Smooth muscle cell (in vitro differentiated cells): ENCODE measurements at regions not wholly inside any gene's neighbourhood (a gene's known extent, or its start where the extent isn't known, plus 50 kb on each side); places are given as distances from the start of the nearest gene placed in this dataset.

Source experiments
- DNase-seq: peaks from one replicate; lab custom pipeline; 2025; ENCODE audit not compliant: unreplicated experiment; lab: John Stamatoyannopoulos, UW
- H2AFZ ChIP-seq: fragments of 200-600 bp; sonication (generic); 2 replicates; pipeline ENCODE4 v1.6.0; 2016; ENCODE audit warnings: antibody characterized with exemption, low read depth, mild to moderate bottlenecking
- H3F3A ChIP-seq: fragments of 200-600 bp; sonication (generic); 2 replicates; pipeline ENCODE4 v1.6.0; 2017; ENCODE audit warnings: antibody characterized with exemption, low read depth
- H3K27ac ChIP-seq: fragments of 200-600 bp; sonication (generic); 2 replicates; pipeline ENCODE4 v1.5.1; 2016; ENCODE audit warnings: low read depth, mild to moderate bottlenecking
- H3K27me3 ChIP-seq: fragments of 200-600 bp; sonication (generic); 2 replicates; pipeline ENCODE4 v1.6.1; 2016; ENCODE audit warnings: low read depth, mild to moderate bottlenecking
- H3K36me3 ChIP-seq: fragments of 200-600 bp; sonication (generic); 2 replicates; pipeline ENCODE4 v1.5.1; 2016; ENCODE audit warnings: low read depth
- H3K4me1 ChIP-seq: fragments of 200-600 bp; sonication (generic); 2 replicates; pipeline ENCODE4 v1.5.1; 2016; ENCODE audit warnings: low read depth
- H3K4me2 ChIP-seq: fragments of 200-600 bp; sonication (generic); 2 replicates; pipeline ENCODE4 v1.6.0; 2016; ENCODE audit warnings: mild to moderate bottlenecking
- H3K4me3 ChIP-seq: fragments of 200-600 bp; sonication (generic); 2 replicates; pipeline ENCODE4 v1.5.1; 2016; ENCODE audit warnings: mild to moderate bottlenecking
- H3K79me2 ChIP-seq: fragments of 200-600 bp; sonication (generic); 2 replicates; pipeline ENCODE4 v1.6.0; 2016; ENCODE audit warnings: low read depth, mild to moderate bottlenecking
- H3K9ac ChIP-seq: fragments of 200-600 bp; sonication (generic); 2 replicates; pipeline ENCODE4 v1.6.0; 2016; ENCODE audit warnings: low read depth
- H3K9me3 ChIP-seq: fragments of 200-600 bp; sonication (generic); replicated peaks from 2 replicates; pipeline ENCODE4 v1.5.1; 2016; ENCODE audit warnings: low read depth
- H4K20me1 ChIP-seq: fragments of 200-600 bp; sonication (generic); 2 replicates; pipeline ENCODE4 v1.6.0; 2016; ENCODE audit warnings: low read depth
- WGBS: methylation state at CpG from one replicate; pipeline ENCODE4 v1.1.7; 2016; ENCODE audit warnings: low lambda C conversion rate; 5-methylcytosine and 5-hydroxymethylcytosine counted together
- TF ChIP-seq, protein P1 (sequence below): fragments of 200-600 bp; sonication (generic); IDR thresholded peaks from 2 replicates; pipeline ENCODE4 v1.5.1; 2017; ENCODE audit warnings: borderline replicate concordance, mild to moderate bottlenecking, antibody characterized with exemption; ENCODE audit not compliant: insufficient read depth, poor library complexity, severe bottlenecking

DNA sequence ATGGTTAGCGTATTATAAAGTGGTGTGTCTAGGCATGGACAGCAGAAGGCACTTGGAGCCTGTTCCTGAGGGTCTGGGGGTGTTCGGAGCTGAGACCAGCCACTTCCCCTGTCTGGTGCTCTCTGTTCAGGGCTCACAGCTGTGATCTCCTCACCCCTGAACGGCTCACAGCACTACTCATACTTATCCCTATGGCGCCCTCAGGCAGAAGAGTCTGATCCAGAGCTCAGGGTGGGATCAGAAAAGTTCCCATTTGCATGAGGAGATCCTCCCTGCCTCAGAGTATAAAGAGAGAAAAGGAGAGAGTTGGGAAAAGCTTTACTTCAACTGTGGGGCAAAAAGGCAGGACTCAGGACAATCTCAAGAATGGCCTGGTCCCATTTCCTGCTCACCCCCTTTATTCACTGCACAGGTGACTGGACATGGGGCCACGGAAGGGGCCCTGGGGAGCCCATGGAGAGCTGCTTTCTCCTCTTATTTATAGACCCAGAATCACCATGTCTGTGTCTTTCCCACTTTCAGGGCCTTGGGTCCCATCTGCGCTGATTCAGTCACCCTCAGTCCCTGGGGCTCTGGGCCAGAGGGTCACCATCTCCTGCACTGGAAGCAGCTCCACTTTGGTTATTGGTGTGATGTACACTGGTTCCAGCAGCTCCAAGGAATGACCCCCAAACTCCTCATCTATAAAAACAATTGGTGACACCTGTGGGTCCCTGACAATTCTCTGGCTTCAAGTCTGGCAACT, 97.0 kb upstream of the TOP3B start:
- H3K4me2 ChIP-seq: no peak overlapping the region
- H3K27ac ChIP-seq: no peak overlapping the region
- no peaks in the 10 kb centered on the region for H3K79me2 ChIP-seq
- H3K36me3 ChIP-seq: no peaks in the 10 kb centered on the region
- TF ChIP-seq, protein P1, sequence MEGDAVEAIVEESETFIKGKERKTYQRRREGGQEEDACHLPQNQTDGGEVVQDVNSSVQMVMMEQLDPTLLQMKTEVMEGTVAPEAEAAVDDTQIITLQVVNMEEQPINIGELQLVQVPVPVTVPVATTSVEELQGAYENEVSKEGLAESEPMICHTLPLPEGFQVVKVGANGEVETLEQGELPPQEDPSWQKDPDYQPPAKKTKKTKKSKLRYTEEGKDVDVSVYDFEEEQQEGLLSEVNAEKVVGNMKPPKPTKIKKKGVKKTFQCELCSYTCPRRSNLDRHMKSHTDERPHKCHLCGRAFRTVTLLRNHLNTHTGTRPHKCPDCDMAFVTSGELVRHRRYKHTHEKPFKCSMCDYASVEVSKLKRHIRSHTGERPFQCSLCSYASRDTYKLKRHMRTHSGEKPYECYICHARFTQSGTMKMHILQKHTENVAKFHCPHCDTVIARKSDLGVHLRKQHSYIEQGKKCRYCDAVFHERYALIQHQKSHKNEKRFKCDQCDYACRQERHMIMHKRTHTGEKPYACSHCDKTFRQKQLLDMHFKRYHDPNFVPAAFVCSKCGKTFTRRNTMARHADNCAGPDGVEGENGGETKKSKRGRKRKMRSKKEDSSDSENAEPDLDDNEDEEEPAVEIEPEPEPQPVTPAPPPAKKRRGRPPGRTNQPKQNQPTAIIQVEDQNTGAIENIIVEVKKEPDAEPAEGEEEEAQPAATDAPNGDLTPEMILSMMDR: no peak
- H2AFZ ChIP-seq: no peak overlapping the region
- DNase-seq: no peak
- no peaks in the 10 kb centered on the region for H3K4me1 ChIP-seq
- H4K20me1 ChIP-seq: no peaks in the 10 kb centered on the region
- no peak overlapping the region for H3K9ac ChIP-seq
- H3K4me3 ChIP-seq: no peak overlapping the region
- H3K27me3 ChIP-seq: peaks cover 59% of the 10 kb centered on the region
- WGBS: 70% methylated on average over 6 of the region's 6 CpGs
- no peaks in the 10 kb centered on the region for H3K9me3 ChIP-seq
- H3F3A ChIP-seq: no peaks in the 10 kb centered on the region

DNA sequence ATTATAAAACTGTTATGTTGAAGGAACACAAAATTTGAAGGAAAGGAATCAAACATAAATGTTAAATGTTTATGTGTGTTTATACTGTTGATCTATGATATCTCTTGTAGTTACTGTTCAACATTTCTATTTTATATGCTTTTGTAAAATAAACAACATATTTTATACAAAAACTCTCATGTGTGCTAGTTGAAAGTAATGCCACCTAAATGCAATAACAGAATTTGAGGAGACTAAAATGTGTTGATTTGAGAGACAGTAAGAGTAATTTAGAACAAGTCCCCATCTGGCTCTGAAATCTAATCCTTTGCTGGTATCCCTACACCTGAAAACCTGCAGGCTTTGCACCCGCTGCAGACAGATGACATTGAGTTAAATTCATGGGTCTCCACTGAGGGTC, 95.7 kb upstream of the TOP3B start:
- WGBS: 0% methylated on average over 1 of the region's 1 CpG
- H4K20me1 ChIP-seq: no peaks in the 10 kb centered on the region

DNA sequence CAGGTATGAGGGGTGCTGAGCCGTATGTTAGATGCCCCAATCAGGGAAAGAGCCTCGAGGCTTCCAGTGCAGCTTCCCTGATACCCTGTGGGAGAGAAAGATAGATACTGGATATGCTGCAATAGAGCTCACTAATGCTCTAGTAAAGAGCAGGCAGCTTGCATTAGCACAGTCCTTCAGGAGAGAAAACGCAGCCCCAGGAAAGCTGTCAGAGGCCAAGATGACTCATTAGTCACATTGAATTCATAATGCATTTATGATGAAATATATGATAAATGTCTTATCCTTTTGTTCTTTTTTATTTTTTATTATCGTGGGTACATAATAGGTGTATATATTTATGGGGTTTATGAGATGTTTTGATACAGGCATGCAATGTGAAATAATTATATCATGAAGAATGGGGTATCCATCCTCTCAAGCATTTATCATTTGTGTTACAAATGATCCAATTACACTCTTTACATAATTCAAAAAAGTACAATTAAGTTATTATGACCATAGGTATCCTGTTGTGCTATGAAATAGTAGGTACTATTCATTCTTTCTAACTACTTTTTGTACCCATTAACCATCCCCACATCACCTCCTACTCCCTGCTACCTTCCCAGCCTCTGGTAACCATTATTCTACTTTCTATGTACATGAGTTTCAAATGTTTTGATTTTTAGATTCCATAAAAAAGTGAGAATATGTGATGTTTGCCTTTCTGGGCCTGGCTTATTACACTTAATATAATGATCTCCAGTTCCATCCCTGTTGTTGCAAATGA, 94.5 kb upstream of the TOP3B start:
- DNase-seq: no peak
- 54% methylated on average over 4 of the region's 4 CpGs for WGBS

More for the DNA sequence above, 95.7 kb upstream of the TOP3B start:
- no peak for DNase-seq
- Histone ChIP-seq H3F3A (no peaks in the 10 kb centered on the region), H3K9ac (no peak overlapping the region), H3K27ac (no peak overlapping the region), H3K4me3 (no peak overlapping the region), H3K27me3 (peaks cover 54% of the 10 kb centered on the region), H3K9me3 (no peaks in the 10 kb centered on the region), H3K79me2 (no peaks in the 10 kb centered on the region), H3K4me1 (no peaks in the 10 kb centered on the region), H3K36me3 (no peaks in the 10 kb centered on the region), H3K4me2 (no peak overlapping the region), H2AFZ (no peak overlapping the region)
- TF ChIP-seq, protein P1: no peak

More for the DNA sequence above, 94.5 kb upstream of the TOP3B start:
- no peaks in the 10 kb centered on the region for H3K36me3 ChIP-seq
- no peak overlapping the region for H3K4me3 ChIP-seq
- no peaks in the 10 kb centered on the region for H3F3A ChIP-seq
- no peaks in the 10 kb centered on the region for H3K9me3 ChIP-seq
- no peak overlapping the region for H2AFZ ChIP-seq
- H3K79me2 ChIP-seq: no peaks in the 10 kb centered on the region
- no peak overlapping the region for H3K4me2 ChIP-seq
- H3K9ac ChIP-seq: no peak overlapping the region
- H3K4me1 ChIP-seq: no peaks in the 10 kb centered on the region
- TF ChIP-seq, protein P1: no peak
- H3K27me3 ChIP-seq: peaks cover 52% of the 10 kb centered on the region
- no peaks in the 10 kb centered on the region for H4K20me1 ChIP-seq
- no peak overlapping the region for H3K27ac ChIP-seq
